ENCODE measurements at regions not wholly inside any gene's neighbourhood (a gene's known extent, or its start where the extent isn't known, plus 50 kb on each side); places are given as distances from the start of the nearest gene placed in this dataset.
A peak's percentile ranks its signal among the peaks of the same experiment; 100 is the strongest.

- no peak for DNase-seq
Measured at GRCh38 chr1:194176212-194176611, 989.8 kb upstream of the B3GALT2 start.

- DNase-seq, result no peak
Measured at GRCh38 chr1:194175251-194175650, 988.8 kb upstream of the B3GALT2 start.

DNA sequence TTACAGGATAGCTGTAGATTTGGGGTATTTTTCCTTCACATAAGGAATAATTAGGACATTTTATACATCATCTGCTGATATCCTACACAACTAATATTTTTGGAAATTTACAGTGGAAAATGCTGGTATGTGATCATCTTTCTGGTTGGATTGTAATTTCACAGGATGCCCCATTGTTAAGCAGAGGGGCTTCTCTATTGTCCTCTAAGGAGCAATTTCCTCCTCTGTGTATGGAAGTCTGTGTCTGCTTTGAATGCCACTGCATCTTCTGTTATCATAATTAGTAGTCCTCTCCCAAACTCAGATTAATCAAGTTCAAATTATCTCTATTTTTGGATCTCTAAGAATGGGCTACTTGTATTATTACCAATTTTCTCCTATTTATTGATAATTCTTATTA, 988.1 kb upstream of the B3GALT2 start:
- no peak for DNase-seq

GRCh38 chr1:194171596-194171995, 985.2 kb upstream of the B3GALT2 start:
- DNase-seq, result no peak

DNA sequence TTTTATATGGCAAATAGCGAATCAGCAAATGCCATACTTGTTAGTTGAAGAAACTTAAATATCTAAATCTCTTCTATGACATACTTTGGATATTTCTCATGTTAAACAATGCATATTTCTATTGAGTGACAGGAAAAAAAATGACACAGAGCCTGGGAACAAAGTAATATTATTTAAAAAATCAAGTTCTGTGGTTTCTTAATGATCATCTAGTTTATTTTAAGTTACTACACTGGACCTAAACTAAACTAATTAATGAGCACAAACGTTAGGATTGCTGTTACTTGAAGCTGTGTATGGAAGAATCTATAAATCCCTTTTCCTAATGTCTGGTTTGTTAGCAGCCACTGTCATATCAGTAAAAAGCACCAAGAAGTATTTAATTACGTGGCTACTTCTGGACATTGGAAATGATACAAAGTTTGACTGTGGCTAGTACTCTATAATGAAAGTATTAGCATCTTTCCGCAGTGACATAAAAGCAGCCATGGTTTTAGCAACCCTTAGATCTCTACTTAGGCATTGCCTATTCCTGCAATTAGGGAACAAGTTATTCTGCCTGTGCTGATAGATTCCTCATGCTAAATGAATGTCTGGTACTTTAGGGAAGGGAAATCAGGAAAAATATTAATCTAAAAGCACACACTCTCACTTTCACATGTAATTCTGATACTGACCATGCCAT, 981.7 kb upstream of the B3GALT2 start:
- DNase-seq, result no peak

GRCh38 chr1:194164755-194165154, 978.3 kb upstream of the B3GALT2 start:
- DNase-seq, result no peak

GRCh38 chr1:194161591-194161990, 975.2 kb upstream of the B3GALT2 start:
- no peak for DNase-seq

- DNase-seq, result no peak
Measured at GRCh38 chr1:194159941-194160340, 973.5 kb upstream of the B3GALT2 start.

GRCh38 chr1:194155962-194156361, 969.5 kb upstream of the B3GALT2 start:
- DNase-seq, result no peak

- no peak for DNase-seq
Measured at GRCh38 chr1:194151056-194151455, 964.6 kb upstream of the B3GALT2 start.

DNA sequence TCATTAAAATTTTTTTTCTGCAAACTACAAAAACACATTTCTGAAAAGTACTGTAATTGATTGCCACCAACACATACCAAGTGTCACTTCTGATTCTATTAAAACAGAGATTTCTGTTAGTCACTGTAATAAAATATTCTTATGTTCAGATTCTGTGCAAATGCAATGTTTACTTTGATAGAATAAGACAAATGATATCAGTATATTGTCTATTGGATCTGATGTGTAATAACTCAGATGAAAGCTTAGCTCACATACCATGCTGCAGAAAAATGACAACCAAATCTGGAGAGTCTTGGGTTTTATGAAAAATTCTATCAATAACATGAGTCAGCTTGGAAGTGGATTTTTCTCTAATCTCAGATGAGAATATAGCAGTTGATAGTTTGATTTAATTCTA, 963.8 kb upstream of the B3GALT2 start:
- DNase-seq, result no peak

DNA sequence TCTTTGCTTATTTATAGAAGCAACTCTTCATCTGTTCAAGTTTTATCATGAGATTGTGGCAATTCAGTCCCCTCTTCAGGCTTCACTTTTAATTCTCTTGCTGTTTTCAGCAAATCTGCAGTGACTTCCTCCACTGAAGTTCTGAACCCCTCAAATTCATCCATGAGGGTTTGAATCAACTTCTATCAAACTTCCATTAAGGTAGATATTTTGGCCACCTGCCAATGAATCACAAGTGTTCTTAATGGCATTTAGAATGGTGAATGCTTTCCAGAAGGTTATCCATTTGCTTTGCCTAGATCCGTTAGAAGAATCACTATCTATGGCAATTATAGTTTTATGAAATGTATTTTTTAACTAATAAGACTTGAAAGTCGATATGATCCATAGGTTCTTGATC, 946.7 kb upstream of the B3GALT2 start:
- DNase-seq, result no peak

DNA sequence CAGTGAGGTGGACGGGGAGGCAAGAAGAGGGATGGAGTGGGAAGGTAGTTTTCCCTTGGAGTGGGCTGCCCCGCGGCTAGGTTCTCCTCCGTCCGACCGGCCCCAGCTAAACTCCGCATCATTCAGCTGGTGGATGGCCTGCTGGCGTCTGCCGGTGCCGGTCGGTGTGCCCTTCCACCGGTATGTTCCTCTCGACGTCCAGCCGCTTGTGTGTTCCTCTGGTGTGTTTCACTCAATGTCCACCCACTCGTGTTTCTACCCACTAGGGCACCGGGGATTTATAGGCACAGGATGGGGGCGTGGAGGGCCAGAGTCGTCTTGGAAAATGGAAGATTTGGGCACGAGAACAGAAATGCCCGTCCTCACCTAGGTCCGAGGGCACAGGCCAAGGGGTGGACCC, 931.7 kb upstream of the B3GALT2 start:
- no peak for DNase-seq

- DNase-seq, result peak; percentile 15
Measured at GRCh38 chr1:194117582-194117981, 931.2 kb upstream of the B3GALT2 start.

GRCh38 chr1:194114288-194114687, 927.9 kb upstream of the B3GALT2 start:
- no peak for DNase-seq

- no peak for DNase-seq
Measured at GRCh38 chr1:194105381-194105780, 919.0 kb upstream of the B3GALT2 start.

GRCh38 chr1:194104247-194104844, 917.9 kb upstream of the B3GALT2 start:
- no peak for DNase-seq

DNA sequence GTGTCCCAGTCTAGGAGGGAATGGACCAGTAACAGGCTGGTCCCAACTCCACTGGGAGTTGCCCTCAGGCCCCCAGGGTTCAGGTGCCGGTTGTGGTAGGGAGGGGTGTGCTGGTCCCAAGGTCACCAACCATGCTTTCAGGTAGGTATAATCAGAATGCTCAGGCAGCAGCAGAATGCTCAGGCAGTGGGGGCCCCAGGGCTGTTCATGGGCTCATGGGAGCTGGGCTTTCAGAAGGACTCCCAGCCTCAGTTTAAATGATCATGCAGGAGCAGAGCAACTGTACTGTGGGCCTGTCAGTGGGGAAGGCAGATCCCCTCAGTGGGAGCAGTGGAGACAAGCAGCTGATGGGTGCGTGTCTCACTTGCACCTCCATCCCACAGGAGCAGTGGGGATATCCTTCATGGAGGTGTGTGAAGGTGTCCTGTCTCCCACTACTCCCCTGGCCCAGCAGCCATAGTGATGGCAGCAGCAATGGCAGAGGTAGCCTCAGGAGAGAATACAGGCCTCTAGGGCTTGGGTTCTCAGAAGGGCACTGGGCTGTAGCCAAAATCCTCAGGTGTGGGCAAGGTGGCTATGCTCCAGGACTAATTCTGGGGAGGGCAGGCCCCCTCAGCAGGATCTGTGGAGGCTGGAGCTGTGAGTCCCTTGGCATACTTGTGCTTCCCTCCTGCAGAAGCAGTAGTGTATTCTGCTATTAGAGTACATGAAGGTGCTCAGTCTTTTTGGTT, 917.3 kb upstream of the B3GALT2 start:
- DNase-seq, result no peak

GRCh38 chr1:194103101-194103500, 916.7 kb upstream of the B3GALT2 start:
- DNase-seq, result no peak

GRCh38 chr1:194102607-194103006, 916.2 kb upstream of the B3GALT2 start:
- DNase-seq, result no peak

DNA sequence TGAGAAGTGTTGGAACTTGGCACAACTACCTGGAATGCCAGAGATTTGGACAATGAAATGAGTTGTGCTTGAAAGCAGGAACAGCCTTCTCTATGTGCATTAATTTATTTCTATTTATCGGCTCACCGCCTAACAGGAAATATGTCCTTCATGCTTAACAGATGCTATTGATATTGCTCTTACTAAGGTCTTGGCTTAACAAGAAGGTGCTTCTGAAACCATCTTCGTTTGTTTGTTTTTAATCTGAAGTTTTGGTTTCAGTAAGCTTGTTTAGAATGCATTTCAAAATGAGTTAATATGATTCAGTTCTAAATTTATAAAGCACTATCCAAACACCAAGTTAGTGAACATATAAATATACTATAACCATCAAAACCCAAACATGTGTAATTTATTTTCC, 898.3 kb upstream of the B3GALT2 start:
- DNase-seq, result no peak

- no peak for DNase-seq
Measured at GRCh38 chr1:194081444-194081843, 895.0 kb upstream of the B3GALT2 start.

- DNase-seq, result no peak
Measured at GRCh38 chr1:194080826-194081225, 894.4 kb upstream of the B3GALT2 start.

GRCh38 chr1:194078765-194079164, 892.4 kb upstream of the B3GALT2 start:
- no peak for DNase-seq

All from NCI-H146 (cell line).